DLD1 (cell line): ENCODE measurements at regions not wholly inside any gene's neighbourhood (a gene's known extent, or its start where the extent isn't known, plus 50 kb on each side); places are given as distances from the start of the nearest gene placed in this dataset.

ENCODE experiments used
- in situ Hi-C: cut with HindIII; loops from 2 replicates; pipeline ENCODE4 v1.10.0; 2017; ENCODE audit warnings: low sequenced_read_pairs

GRCh38 chr2:45180779-45181178 is 171.5 kb upstream of the SIX2 start:
- in situ Hi-C loops, result no loop called here

- in situ Hi-C loops, result no loop called here
These were observed 170.9 kb upstream of the SIX2 start for GRCh38 chr2:45180033-45180746.

- in situ Hi-C loops, result no loop called here
These were observed 169.6 kb upstream of the SIX2 start for GRCh38 chr2:45178854-45179253.

GRCh38 chr2:45178359-45178758 is 169.1 kb upstream of the SIX2 start:
- in situ Hi-C loops, result no loop called here

- in situ Hi-C loops, result no loop called here
These were observed 168.6 kb upstream of the SIX2 start for GRCh38 chr2:45177870-45178269.

GRCh38 chr2:45176390-45176789 is 167.1 kb upstream of the SIX2 start:
- in situ Hi-C loops, result no loop called here

GRCh38 chr2:45173513-45173912 is 164.3 kb upstream of the SIX2 start:
- in situ Hi-C loops, result no loop called here

- in situ Hi-C loops, result no loop called here
These were observed 163.6 kb upstream of the SIX2 start for GRCh38 chr2:45172760-45173392.

GRCh38 chr2:45172142-45172541 is 162.9 kb upstream of the SIX2 start:
- in situ Hi-C loops, result no loop called here

- in situ Hi-C loops, result no loop called here
These were observed 161.9 kb upstream of the SIX2 start for GRCh38 chr2:45171136-45171501.

GRCh38 chr2:45170191-45171135 is 161.2 kb upstream of the SIX2 start:
- in situ Hi-C loops, result no loop called here

GRCh38 chr2:45169339-45170190 is 160.3 kb upstream of the SIX2 start:
- in situ Hi-C loops, result no loop called here

- in situ Hi-C loops, result no loop called here
These were observed 159.6 kb upstream of the SIX2 start for GRCh38 chr2:45168711-45169338.

GRCh38 chr2:45167920-45168629 is 158.8 kb upstream of the SIX2 start:
- in situ Hi-C loops, result no loop called here

- in situ Hi-C loops, result no loop called here
These were observed 157.1 kb upstream of the SIX2 start for GRCh38 chr2:45166229-45166890.

- in situ Hi-C loops, result no loop called here
These were observed 153.5 kb upstream of the SIX2 start for GRCh38 chr2:45162711-45163110.

GRCh38 chr2:45156605-45157004 is 147.4 kb upstream of the SIX2 start:
- in situ Hi-C loops, result no loop called here

- in situ Hi-C loops, result no loop called here
These were observed 145.4 kb upstream of the SIX2 start for GRCh38 chr2:45154606-45155155.

GRCh38 chr2:45154144-45154543 is 144.9 kb upstream of the SIX2 start:
- in situ Hi-C loops, result no loop called here
